Stimulated activated naive CD8-positive, alpha-beta T cell treated with anti-CD3 and anti-CD28 coated beads, Interleukin-15, amount 100 ng/mL, for 72 hours (primary cell): ENCODE measurements at regions not wholly inside any gene's neighbourhood (a gene's known extent, or its start where the extent isn't known, plus 50 kb on each side); places are given as distances from the start of the nearest gene placed in this dataset.
"Not testable (repeated sequence)": the region's sequence is repeated elsewhere in the genome, so short reads cannot be mapped to it uniquely, and the experiment has no call there.

ENCODE experiments used
- ATAC-seq: fragments of 150-1000 bp; cut with Tn5 transposase; 2 replicates; pipeline ENCODE4 v1.10.0; 2021; ENCODE audit warnings: mild to moderate bottlenecking, moderate library complexity
- DNase-seq, 2 donors: peaks; one replicate each; pipeline ENCODE4 v3.0.0; 2021 to 2022
- H3K27ac Mint-ChIP-seq, 2 donors: one replicate each; pipeline ENCODE4 v1.8.0; 2022; ENCODE audit warnings: mild to moderate bottlenecking in 2 of 2, mixed read lengths in 2 of 2, moderate library complexity in 2 of 2
- H3K27me3 Mint-ChIP-seq: one replicate; pipeline ENCODE4 v1.8.0; 2022; ENCODE audit warnings: mixed read lengths
- H3K4me1 Mint-ChIP-seq: one replicate; pipeline ENCODE4 v1.8.0; 2022; ENCODE audit warnings: mild to moderate bottlenecking, mixed read lengths
- H3K4me3 Mint-ChIP-seq, 2 donors: one replicate each; pipeline ENCODE4 v1.8.0; 2022; ENCODE audit warnings: mild to moderate bottlenecking in 2 of 2, mixed read lengths in 2 of 2, moderate library complexity in 1 of 2
- H3K9me3 Mint-ChIP-seq, 2 donors: one replicate each; pipeline ENCODE4 v1.8.0; 2022; ENCODE audit warnings: mixed read lengths in 2 of 2

- no peak for ATAC-seq
- Mint-ChIP-seq H3K27me3 (no peaks in the 10 kb centered on the region), H3K4me3 (no peak overlapping the region), H3K4me1 (no peaks in the 10 kb centered on the region), H3K9me3 (peaks cover 14 to 25% of the 10 kb centered on the region in 2 donors), H3K27ac (no peak overlapping the region)
- no peak for DNase-seq
Measured at GRCh38 chr7:53205006-53205405, 169.6 kb downstream of the POM121L12 start.

GRCh38 chr7:53209129-53209528 lies 173.7 kb downstream of the POM121L12 start:
- H3K4me1 Mint-ChIP-seq, result no peaks in the 10 kb centered on the region
- ATAC-seq (no peak), DNase-seq (no peak)
- no peak overlapping the region for H3K27ac Mint-ChIP-seq
- H3K9me3 Mint-ChIP-seq, result peaks cover 25 to 46% of the 10 kb centered on the region in 2 donors
- H3K4me3 Mint-ChIP-seq, result no peak overlapping the region
- no peaks in the 10 kb centered on the region for H3K27me3 Mint-ChIP-seq

- Mint-ChIP-seq H3K27me3 (no peaks in the 10 kb centered on the region), H3K4me1 (no peaks in the 10 kb centered on the region), H3K27ac (no peak overlapping the region), H3K4me3 (no peak overlapping the region), H3K9me3 (peaks cover 25 to 45% of the 10 kb centered on the region in 2 donors)
- ATAC-seq (no peak), DNase-seq (no peak)
Measured at GRCh38 chr7:53214463-53214862, 179.0 kb downstream of the POM121L12 start.

GRCh38 chr7:53218730-53219504 lies 183.5 kb downstream of the POM121L12 start:
- Mint-ChIP-seq H3K4me1 (no peaks in the 10 kb centered on the region), H3K4me3 (no peak overlapping the region), H3K27me3 (peaks cover 9% of the 10 kb centered on the region), H3K9me3 (peaks cover 10 to 35% of the 10 kb centered on the region in 2 donors), H3K27ac (no peak overlapping the region)
- ATAC-seq (no peak), DNase-seq (no peak)

- no peaks in the 10 kb centered on the region for H3K4me1 Mint-ChIP-seq
- peaks cover 0 to 4% of the 10 kb centered on the region in 2 donors for H3K9me3 Mint-ChIP-seq
- DNase-seq, result no peak
- no peak for ATAC-seq
- H3K27me3 Mint-ChIP-seq, result no peaks in the 10 kb centered on the region
- no peak overlapping the region for H3K4me3 Mint-ChIP-seq
- H3K27ac Mint-ChIP-seq, result no peak overlapping the region
Measured at GRCh38 chr7:53229202-53229601, 193.8 kb downstream of the POM121L12 start.

- no peak overlapping the region for H3K27ac Mint-ChIP-seq
- H3K4me3 Mint-ChIP-seq, result no peak overlapping the region
- H3K9me3 Mint-ChIP-seq, result peaks cover 9 to 13% of the 10 kb centered on the region in 2 donors
- no peaks in the 10 kb centered on the region for H3K4me1 Mint-ChIP-seq
- no peaks in the 10 kb centered on the region for H3K27me3 Mint-ChIP-seq
- ATAC-seq (no peak), DNase-seq (no peak)
Measured at GRCh38 chr7:53237344-53237913, 202.0 kb downstream of the POM121L12 start.

- peaks cover 9 to 13% of the 10 kb centered on the region in 2 donors for H3K9me3 Mint-ChIP-seq
- DNase-seq, result no peak
- no peak overlapping the region for H3K27ac Mint-ChIP-seq
- no peak for ATAC-seq
- H3K4me1 Mint-ChIP-seq, result no peaks in the 10 kb centered on the region
- no peak overlapping the region for H3K4me3 Mint-ChIP-seq
- no peaks in the 10 kb centered on the region for H3K27me3 Mint-ChIP-seq
Measured at GRCh38 chr7:53238021-53238605, 202.7 kb downstream of the POM121L12 start.

GRCh38 chr7:53239151-53239550 lies 203.7 kb downstream of the POM121L12 start:
- not testable (repeated sequence) for H3K4me1 Mint-ChIP-seq, H3K27me3 Mint-ChIP-seq, H3K4me3 Mint-ChIP-seq, H3K27ac Mint-ChIP-seq, DNase-seq, ATAC-seq
- peaks cover 9 to 13% of the 10 kb centered on the region in 2 donors for H3K9me3 Mint-ChIP-seq

GRCh38 chr7:53245721-53246120 lies 210.3 kb downstream of the POM121L12 start:
- DNase-seq, result no peak
- Mint-ChIP-seq H3K27ac (no peak overlapping the region), H3K4me3 (no peak overlapping the region), H3K9me3 (peaks cover 5 to 12% of the 10 kb centered on the region in 2 donors), H3K27me3 (no peaks in the 10 kb centered on the region), H3K4me1 (no peaks in the 10 kb centered on the region)
- no peak for ATAC-seq

- DNase-seq (no peak), ATAC-seq (no peak)
- no peaks in the 10 kb centered on the region for H3K27me3 Mint-ChIP-seq
- H3K4me1 Mint-ChIP-seq, result no peaks in the 10 kb centered on the region
- H3K9me3 Mint-ChIP-seq, result peaks cover 0 to 12% of the 10 kb centered on the region in 2 donors
- H3K27ac Mint-ChIP-seq, result no peak overlapping the region
- H3K4me3 Mint-ChIP-seq, result no peak overlapping the region
Measured at GRCh38 chr7:53246957-53247356, 211.5 kb downstream of the POM121L12 start.

GRCh38 chr7:53252539-53252938 lies 217.1 kb downstream of the POM121L12 start:
- Mint-ChIP-seq H3K4me1 (no peaks in the 10 kb centered on the region), H3K9me3 (peaks cover 6 to 17% of the 10 kb centered on the region in 2 donors)

GRCh38 chr7:53272081-53272480 lies 236.6 kb downstream of the POM121L12 start:
- H3K27ac Mint-ChIP-seq, result no peak overlapping the region
- ATAC-seq (no peak), DNase-seq (no peak)
- H3K4me3 Mint-ChIP-seq, result no peak overlapping the region
- no peaks in the 10 kb centered on the region for H3K27me3 Mint-ChIP-seq
- H3K4me1 Mint-ChIP-seq, result no peaks in the 10 kb centered on the region
- H3K9me3 Mint-ChIP-seq, result peaks cover 5 to 23% of the 10 kb centered on the region in 2 donors

More at GRCh38 chr7:53252539-53252938, 217.1 kb downstream of the POM121L12 start:
- Mint-ChIP-seq H3K27me3 (no peaks in the 10 kb centered on the region), H3K27ac (no peak overlapping the region), H3K4me3 (no peak overlapping the region)
- DNase-seq, result no peak
- no peak for ATAC-seq

- H3K27ac Mint-ChIP-seq, result no peak overlapping the region
- ATAC-seq (no peak), DNase-seq (no peak)
- peaks cover 27 to 32% of the 10 kb centered on the region in 2 donors for H3K9me3 Mint-ChIP-seq
- H3K4me1 Mint-ChIP-seq, result no peaks in the 10 kb centered on the region
- no peaks in the 10 kb centered on the region for H3K27me3 Mint-ChIP-seq
- no peak overlapping the region for H3K4me3 Mint-ChIP-seq
Measured at GRCh38 chr7:53281312-53281711, 245.9 kb downstream of the POM121L12 start.

- no peak for DNase-seq
- Mint-ChIP-seq H3K4me3 (no peak overlapping the region), H3K27me3 (no peaks in the 10 kb centered on the region), H3K4me1 (no peaks in the 10 kb centered on the region), H3K9me3 (peaks cover 24 to 31% of the 10 kb centered on the region in 2 donors), H3K27ac (no peak overlapping the region)
- ATAC-seq, result no peak
Measured at GRCh38 chr7:53292341-53292740, 256.9 kb downstream of the POM121L12 start.

- Mint-ChIP-seq H3K4me1 (no peaks in the 10 kb centered on the region), H3K27me3 (no peaks in the 10 kb centered on the region), H3K4me3 (no peak overlapping the region), H3K27ac (no peak overlapping the region), H3K9me3 (peaks cover 9 to 44% of the 10 kb centered on the region in 2 donors)
- ATAC-seq (no peak), DNase-seq (no peak)
Measured at GRCh38 chr7:53302496-53303246, 267.2 kb downstream of the POM121L12 start.
